Effector memory CD4-positive, alpha-beta T cell (primary cell): ENCODE measurements at regions not wholly inside any gene's neighbourhood (a gene's known extent, or its start where the extent isn't known, plus 50 kb on each side); places are given as distances from the start of the nearest gene placed in this dataset.
"Not testable (repeated sequence)": the region's sequence is repeated elsewhere in the genome, so short reads cannot be mapped to it uniquely, and the experiment has no call there.

Experiments
- DNase-seq, 3 donors: peaks; one replicate each; pipeline ENCODE4 v3.0.0-alpha.2; 2020
- H3K27ac ChIP-seq: 2 replicates; pipeline ENCODE4 v1.7.0; 2013; ENCODE audit warnings: mild to moderate bottlenecking, low read length, moderate library complexity; ENCODE audit not compliant: insufficient read depth, poor library complexity, severe bottlenecking
- H3K27me3 ChIP-seq: replicated peaks from 2 replicates; pipeline ENCODE4 v1.7.0; 2013; ENCODE audit warnings: mild to moderate bottlenecking, low read length; ENCODE audit not compliant: insufficient read depth, control insufficient read depth, poor library complexity, severe bottlenecking
- H3K36me3 ChIP-seq: 2 replicates; pipeline ENCODE4 v1.7.0; 2013; ENCODE audit warnings: mild to moderate bottlenecking, low read length, moderate library complexity; ENCODE audit not compliant: control insufficient read depth, insufficient read depth
- H3K4me1 ChIP-seq: 2 replicates; pipeline ENCODE4 v1.7.0; 2013; ENCODE audit warnings: low read length, mild to moderate bottlenecking; ENCODE audit not compliant: control insufficient read depth, insufficient read depth, poor library complexity, severe bottlenecking
- H3K4me3 ChIP-seq: 2 replicates; pipeline ENCODE4 v1.7.0; 2013; ENCODE audit warnings: low read length, low read depth, mild to moderate bottlenecking; ENCODE audit not compliant: insufficient read depth, poor library complexity, severe bottlenecking
- H3K9me3 ChIP-seq: 2 replicates; pipeline ENCODE4 v1.7.0; 2013; ENCODE audit warnings: mild to moderate bottlenecking, low read length, moderate library complexity; ENCODE audit not compliant: control insufficient read depth

DNA sequence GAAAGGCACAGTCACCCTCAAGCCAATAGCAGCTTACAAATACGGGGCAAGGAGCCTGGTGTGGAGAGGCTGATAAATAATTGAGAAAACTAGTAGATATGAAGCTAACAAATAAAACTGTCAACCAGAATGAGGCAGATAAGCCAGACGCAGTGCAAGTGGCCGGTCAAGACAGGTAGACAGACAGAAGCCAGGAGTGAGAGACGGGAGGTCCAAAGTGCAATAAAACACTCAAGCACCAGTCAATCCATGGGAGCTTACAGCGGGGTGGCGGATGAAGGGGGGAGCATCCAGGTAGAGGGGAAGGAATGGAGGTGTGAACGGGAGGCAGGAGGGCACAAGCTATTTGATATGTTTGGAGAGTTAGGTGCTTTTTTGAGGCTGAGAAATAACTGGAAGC, 193.1 kb downstream of the FOXD4L6 start:
- no peaks in the 10 kb centered on the region for H3K4me1 ChIP-seq
- H3K4me3 ChIP-seq, result no peak overlapping the region
- no peak overlapping the region for H3K27ac ChIP-seq
- no peaks in the 10 kb centered on the region for H3K36me3 ChIP-seq
- no peaks in the 10 kb centered on the region for H3K27me3 ChIP-seq
- no peaks in the 10 kb centered on the region for H3K9me3 ChIP-seq
- DNase-seq, result no peak

GRCh38 chr9:40934480-40934879, 194.0 kb downstream of the FOXD4L6 start:
- H3K27me3 ChIP-seq, DNase-seq, H3K27ac ChIP-seq, H3K4me3 ChIP-seq, H3K36me3 ChIP-seq, H3K4me1 ChIP-seq, H3K9me3 ChIP-seq: not testable (repeated sequence)

GRCh38 chr9:40930426-40930825, 198.1 kb downstream of the FOXD4L6 start:
- H3K4me3 ChIP-seq, H3K27me3 ChIP-seq, H3K27ac ChIP-seq, DNase-seq, H3K36me3 ChIP-seq, H3K4me1 ChIP-seq: not testable (repeated sequence)
- H3K9me3 ChIP-seq, result peaks cover 38% of the 10 kb centered on the region

- not testable (repeated sequence) for H3K36me3 ChIP-seq, H3K4me1 ChIP-seq, DNase-seq, H3K4me3 ChIP-seq, H3K27me3 ChIP-seq, H3K27ac ChIP-seq
- peaks cover 46% of the 10 kb centered on the region for H3K9me3 ChIP-seq
Observed at GRCh38 chr9:40929488-40929845, 199.0 kb downstream of the FOXD4L6 start.

DNA sequence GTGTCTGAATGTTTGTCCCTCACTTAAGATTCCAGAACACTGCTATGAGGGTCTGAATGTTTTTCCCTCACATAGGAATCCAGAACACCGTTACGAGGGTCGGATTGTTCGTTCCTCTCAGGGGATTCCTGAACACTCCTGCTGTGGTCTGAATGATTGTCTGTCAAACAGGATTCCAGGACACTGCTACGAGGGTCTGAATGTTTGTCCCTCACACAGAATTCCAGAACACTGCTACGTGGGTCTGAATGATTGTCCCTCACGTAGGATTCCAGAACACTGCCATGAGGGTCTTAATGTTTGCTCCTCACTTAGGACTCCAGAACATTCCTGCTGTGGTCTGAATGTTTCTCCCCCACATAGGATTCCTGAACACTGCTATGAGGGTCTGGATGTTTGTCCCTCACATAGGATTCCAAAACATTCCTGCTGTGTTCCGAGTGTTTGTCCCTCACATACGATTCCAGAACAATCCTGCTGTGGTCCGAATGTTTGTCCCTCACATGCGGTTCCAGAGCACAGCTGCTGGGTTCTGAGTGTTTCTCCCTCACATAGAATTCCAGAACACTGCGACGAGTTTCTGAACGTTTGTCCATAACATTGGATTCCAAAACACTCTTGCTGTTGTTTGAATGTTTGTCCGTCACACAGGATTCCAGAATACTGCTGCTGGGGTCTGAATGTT, 199.5 kb downstream of the FOXD4L6 start:
- Histone ChIP-seq H3K4me1 (no peaks in the 10 kb centered on the region), H3K9me3 (peaks cover 51% of the 10 kb centered on the region), H3K27ac (no peak overlapping the region), H3K4me3 (no peak overlapping the region), H3K36me3 (no peaks in the 10 kb centered on the region), H3K27me3 (no peaks in the 10 kb centered on the region)
- no peak for DNase-seq

DNA sequence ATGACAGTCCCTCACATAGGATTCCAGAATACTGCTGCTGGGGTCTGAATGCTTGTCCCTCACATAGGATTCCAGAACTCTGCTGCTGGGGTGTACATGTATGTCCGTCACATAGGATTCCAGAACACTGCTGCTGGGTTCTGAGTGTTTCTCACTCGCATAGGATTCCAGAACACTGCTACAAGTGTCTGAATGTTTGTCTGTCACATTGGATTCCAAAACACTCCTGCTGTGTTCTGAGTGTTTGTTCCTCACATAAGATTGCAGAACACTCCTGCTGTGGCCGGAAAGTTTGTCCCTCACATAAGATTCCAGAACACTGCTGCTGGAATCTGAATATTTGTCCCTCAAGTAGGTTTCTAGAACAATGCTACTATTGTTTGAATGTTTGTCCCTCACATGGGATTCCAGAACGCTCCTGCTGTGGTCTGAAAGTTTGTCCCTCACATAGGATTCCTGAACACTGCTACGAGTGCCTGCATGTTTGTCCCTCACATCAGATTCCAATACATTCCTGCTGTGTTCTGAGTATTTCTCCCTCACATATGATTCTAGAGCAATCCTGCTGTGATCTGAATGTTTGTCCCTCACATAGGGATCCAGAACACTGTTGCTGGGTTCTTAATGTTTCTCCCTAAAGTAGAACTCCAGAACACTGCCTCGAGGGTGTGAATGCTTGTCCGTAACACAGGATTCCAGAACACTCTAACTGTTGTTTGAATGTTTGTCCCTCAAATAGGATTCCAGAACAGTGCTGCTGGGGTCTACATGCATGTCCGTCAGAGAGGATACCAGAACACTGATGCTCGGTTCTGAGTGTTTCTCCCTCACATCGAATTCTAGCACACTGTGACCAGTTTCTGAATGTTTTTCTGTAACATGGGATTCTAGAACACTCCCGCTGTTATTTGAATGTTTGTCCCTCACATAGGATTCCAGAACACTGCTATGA, 200.4 kb downstream of the FOXD4L6 start:
- Histone ChIP-seq H3K27ac (no peak overlapping the region), H3K9me3 (peaks cover 51% of the 10 kb centered on the region), H3K4me1 (no peaks in the 10 kb centered on the region), H3K36me3 (no peaks in the 10 kb centered on the region), H3K27me3 (no peaks in the 10 kb centered on the region), H3K4me3 (no peak overlapping the region)
- DNase-seq, result no peak

DNA sequence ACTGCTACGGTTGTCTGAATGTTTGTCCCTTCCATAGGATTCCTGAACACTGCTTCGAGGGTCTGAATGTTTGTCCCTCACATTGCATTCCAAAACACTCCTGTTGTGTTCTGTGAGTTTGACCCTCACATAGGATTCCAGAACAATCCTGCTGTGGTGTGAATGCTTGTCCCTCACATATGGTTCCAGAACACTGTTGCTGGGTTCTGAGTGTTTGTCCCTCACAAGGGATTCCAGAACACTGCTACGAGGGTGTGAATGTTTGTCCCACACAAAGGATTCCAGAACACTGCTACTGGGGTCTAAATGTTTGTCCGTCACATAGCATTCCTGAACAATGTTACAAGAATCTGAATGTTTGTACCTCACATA, 201.2 kb downstream of the FOXD4L6 start:
- no peak for DNase-seq
- Histone ChIP-seq H3K27me3 (no peaks in the 10 kb centered on the region), H3K4me3 (no peak overlapping the region), H3K4me1 (no peaks in the 10 kb centered on the region), H3K36me3 (no peaks in the 10 kb centered on the region), H3K27ac (no peak overlapping the region), H3K9me3 (peaks cover 57% of the 10 kb centered on the region)

GRCh38 chr9:40926404-40927259, 201.8 kb downstream of the FOXD4L6 start:
- H3K9me3 ChIP-seq, result peaks cover 57% of the 10 kb centered on the region

DNA sequence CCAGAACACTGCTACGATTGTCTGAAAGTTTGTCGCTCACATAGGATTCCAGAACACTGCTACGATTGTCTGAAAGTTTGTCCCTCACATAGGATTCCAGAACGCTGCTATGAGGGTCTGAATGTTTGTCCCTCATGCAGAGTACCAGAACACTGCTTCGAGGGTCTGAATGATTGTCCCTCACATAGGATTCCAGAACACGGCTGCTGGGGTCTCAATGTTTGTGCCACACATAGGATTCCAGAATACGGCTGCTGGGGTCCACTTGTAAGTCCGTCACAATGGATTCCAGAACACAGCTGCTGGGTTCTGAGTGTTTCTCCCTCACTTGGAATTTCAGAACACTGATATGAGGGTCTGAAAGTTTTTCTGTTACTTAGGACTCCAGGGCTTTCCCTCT, 203.3 kb downstream of the FOXD4L6 start:
- Histone ChIP-seq H3K27me3 (no peaks in the 10 kb centered on the region), H3K4me1 (no peaks in the 10 kb centered on the region), H3K36me3 (no peaks in the 10 kb centered on the region), H3K27ac (no peak overlapping the region), H3K9me3 (peaks cover 57% of the 10 kb centered on the region), H3K4me3 (no peak overlapping the region)
- no peak for DNase-seq

More at GRCh38 chr9:40926404-40927259, 201.8 kb downstream of the FOXD4L6 start:
- H3K27me3 ChIP-seq, result no peaks in the 10 kb centered on the region
- H3K4me3 ChIP-seq, result no peak overlapping the region
- no peak for DNase-seq
- no peak overlapping the region for H3K27ac ChIP-seq
- no peaks in the 10 kb centered on the region for H3K4me1 ChIP-seq
- no peaks in the 10 kb centered on the region for H3K36me3 ChIP-seq
